Progenitor cell of endocrine pancreas (in vitro differentiated cells): ENCODE measurements at regions not wholly inside any gene's neighbourhood (a gene's known extent, or its start where the extent isn't known, plus 50 kb on each side); places are given as distances from the start of the nearest gene placed in this dataset.

ENCODE experiments used
- DNase-seq: peaks from one replicate; pipeline ENCODE4 v3.0.0; 2021; ENCODE audit warnings: low spot score; ENCODE audit not compliant: unreplicated experiment
- H3K27ac Mint-ChIP-seq: 2 replicates; pipeline ENCODE4 v1.8.0; 2021; ENCODE audit warnings: mild to moderate bottlenecking, moderate library complexity, mixed read lengths
- H3K27me3 Mint-ChIP-seq: 2 replicates; pipeline ENCODE4 v1.8.0; 2021; ENCODE audit warnings: mixed read lengths
- H3K36me3 Mint-ChIP-seq: 2 replicates; pipeline ENCODE4 v1.8.0; 2022; ENCODE audit warnings: mixed read lengths; ENCODE audit not compliant: insufficient read depth
- H3K4me1 Mint-ChIP-seq: 2 replicates; pipeline ENCODE4 v1.8.0; 2021; ENCODE audit warnings: low read depth, mixed read lengths
- H3K4me3 Mint-ChIP-seq: 2 replicates; pipeline ENCODE4 v1.8.0; 2021; ENCODE audit warnings: low read depth, mild to moderate bottlenecking, moderate library complexity, mixed read lengths
- H3K9me3 Mint-ChIP-seq: 2 replicates; pipeline ENCODE4 v1.8.0; 2021; ENCODE audit warnings: low read depth, mixed read lengths
- CTCF ChIP-seq: fragments of 200-600 bp; sonication (generic); IDR thresholded peaks from one replicate; pipeline ENCODE4 v1.5.0; 2021; ENCODE audit warnings: antibody characterized with exemption, mild to moderate bottlenecking; ENCODE audit not compliant: unreplicated experiment

- no peaks in the 10 kb centered on the region for H3K36me3 Mint-ChIP-seq
- H3K4me3 Mint-ChIP-seq: no peak overlapping the region
- TF ChIP-seq CTCF: no peak
- DNase-seq: no peak
- H3K27me3 Mint-ChIP-seq: peaks cover 10% of the 10 kb centered on the region
- H3K27ac Mint-ChIP-seq: no peak overlapping the region
- H3K9me3 Mint-ChIP-seq: peaks cover 3% of the 10 kb centered on the region
- no peaks in the 10 kb centered on the region for H3K4me1 Mint-ChIP-seq
These were observed 211.4 kb downstream of the ETS1 start for GRCh38 chr11:128375961-128376360.

- TF ChIP-seq CTCF: no peak
- peaks cover 10% of the 10 kb centered on the region for H3K27me3 Mint-ChIP-seq
These were observed 213.3 kb downstream of the ETS1 start for GRCh38 chr11:128374026-128374425.

GRCh38 chr11:128372977-128373376 is 214.4 kb downstream of the ETS1 start:
- H3K27ac Mint-ChIP-seq: no peak overlapping the region
- DNase-seq: no peak
- H3K36me3 Mint-ChIP-seq: no peaks in the 10 kb centered on the region
- H3K27me3 Mint-ChIP-seq: peaks cover 10% of the 10 kb centered on the region
- no peak for TF ChIP-seq CTCF
- H3K4me3 Mint-ChIP-seq: no peak overlapping the region
- no peaks in the 10 kb centered on the region for H3K4me1 Mint-ChIP-seq
- H3K9me3 Mint-ChIP-seq: peaks cover 3% of the 10 kb centered on the region

More at GRCh38 chr11:128374026-128374425, 213.3 kb downstream of the ETS1 start:
- DNase-seq: no peak
- Mint-ChIP-seq H3K36me3 (no peaks in the 10 kb centered on the region), H3K4me3 (no peak overlapping the region), H3K9me3 (peaks cover 3% of the 10 kb centered on the region), H3K4me1 (no peaks in the 10 kb centered on the region), H3K27ac (no peak overlapping the region)

GRCh38 chr11:128367573-128367972 is 219.8 kb downstream of the ETS1 start:
- Mint-ChIP-seq H3K36me3 (no peaks in the 10 kb centered on the region), H3K4me1 (peaks cover 5% of the 10 kb centered on the region), H3K27me3 (peaks cover 28% of the 10 kb centered on the region), H3K4me3 (no peak overlapping the region), H3K27ac (no peak overlapping the region), H3K9me3 (no peaks in the 10 kb centered on the region)
- no peak for TF ChIP-seq CTCF
- no peak for DNase-seq

- peaks cover 14% of the 10 kb centered on the region for H3K4me1 Mint-ChIP-seq
- no peak for DNase-seq
- no peak overlapping the region for H3K4me3 Mint-ChIP-seq
- H3K27me3 Mint-ChIP-seq: peaks cover 29% of the 10 kb centered on the region
- no peak for TF ChIP-seq CTCF
- no peaks in the 10 kb centered on the region for H3K9me3 Mint-ChIP-seq
- H3K27ac Mint-ChIP-seq: no peak overlapping the region
- no peaks in the 10 kb centered on the region for H3K36me3 Mint-ChIP-seq
These were observed 222.3 kb downstream of the ETS1 start for GRCh38 chr11:128365044-128365443.
